GM23338 (cell line): ENCODE measurements at regions not wholly inside any gene's neighbourhood (a gene's known extent, or its start where the extent isn't known, plus 50 kb on each side); places are given as distances from the start of the nearest gene placed in this dataset.
A peak's percentile ranks its signal among the peaks of the same experiment; 100 is the strongest.
"Not testable (repeated sequence)": the region's sequence is repeated elsewhere in the genome, so short reads cannot be mapped to it uniquely, and the experiment has no call there.

Experiments used
- ATAC-seq: fragments of 200-7000 bp; cut with Tn5 transposase; 3 replicates; pipeline ENCODE4 v1.9.1; 2020
- DNase-seq: peaks from one replicate; pipeline ENCODE4 v3.0.0-alpha.2; 2015; ENCODE audit warnings: low spot score
- H2AFZ ChIP-seq: fragments of 200-600 bp; sonication (generic); 2 replicates; pipeline ENCODE4 v1.8.0; 2016; ENCODE audit warnings: antibody characterized with exemption, mild to moderate bottlenecking, moderate library complexity
- H3F3A ChIP-seq: fragments of 200-600 bp; sonication (generic); replicated peaks from 2 replicates; pipeline ENCODE4 v1.8.0; 2017; ENCODE audit warnings: antibody characterized with exemption, mixed run types, low read depth
- H3K27ac ChIP-seq: fragments of 200-600 bp; sonication (generic); 2 replicates; pipeline ENCODE4 v1.6.1; 2016; ENCODE audit warnings: low read depth
- H3K27me3 ChIP-seq: fragments of 200-600 bp; sonication (generic); 2 replicates; pipeline ENCODE4 v1.8.0; 2016; ENCODE audit warnings: mild to moderate bottlenecking, mixed run types, moderate library complexity; ENCODE audit not compliant: insufficient read depth
- H3K36me3 ChIP-seq: fragments of 200-600 bp; sonication (generic); 2 replicates; pipeline ENCODE4 v1.8.0; 2016; ENCODE audit warnings: mild to moderate bottlenecking; ENCODE audit not compliant: insufficient read depth
- H3K4me1 ChIP-seq: fragments of 200-600 bp; sonication (generic); 2 replicates; pipeline ENCODE4 v1.8.0; 2016; ENCODE audit warnings: mild to moderate bottlenecking, moderate library complexity; ENCODE audit not compliant: insufficient read depth
- H3K4me2 ChIP-seq: fragments of 200-600 bp; sonication (generic); 2 replicates; pipeline ENCODE4 v1.7.1; 2017; ENCODE audit warnings: mixed run types
- H3K4me3 ChIP-seq: fragments of 200-600 bp; sonication (generic); 2 replicates; pipeline ENCODE4 v1.6.1; 2016; ENCODE audit warnings: mixed run types
- H3K79me2 ChIP-seq: fragments of 200-600 bp; sonication (generic); replicated peaks from 2 replicates; pipeline ENCODE4 v1.8.0; 2017; ENCODE audit warnings: mild to moderate bottlenecking; ENCODE audit not compliant: insufficient read depth
- H3K9me2 ChIP-seq: fragments of 200-600 bp; sonication (generic); 2 replicates; pipeline ENCODE4 v1.8.0; 2017; ENCODE audit not compliant: insufficient read depth
- H4K20me1 ChIP-seq: fragments of 200-600 bp; sonication (generic); replicated peaks from 2 replicates; pipeline ENCODE4 v1.8.0; 2017; ENCODE audit warnings: mild to moderate bottlenecking; ENCODE audit not compliant: insufficient read depth
- H3K27ac Mint-ChIP-seq: 2 replicates; pipeline ENCODE4 v1.8.0; 2020; ENCODE audit warnings: inconsistent platforms, mild to moderate bottlenecking, moderate library complexity, mixed read lengths
- H3K27me3 Mint-ChIP-seq: 3 replicates; pipeline ENCODE4 v1.8.0; 2022; ENCODE audit warnings: low read depth, mild to moderate bottlenecking, moderate library complexity, mixed read lengths, inconsistent platforms; ENCODE audit not compliant: insufficient read depth, poor library complexity
- H3K36me3 Mint-ChIP-seq: 3 replicates; pipeline ENCODE4 v1.8.0; 2021; ENCODE audit warnings: low read depth, mild to moderate bottlenecking, inconsistent platforms, moderate library complexity, mixed read lengths
- H3K4me1 Mint-ChIP-seq: 3 replicates; pipeline ENCODE4 v1.8.0; 2020; ENCODE audit warnings: mild to moderate bottlenecking, inconsistent platforms, mixed read lengths
- H3K4me3 Mint-ChIP-seq: 3 replicates; pipeline ENCODE4 v1.8.0; 2021; ENCODE audit warnings: moderate library complexity, mild to moderate bottlenecking, inconsistent platforms, mixed read lengths
- H3K9me3 Mint-ChIP-seq: 3 replicates; pipeline ENCODE4 v1.8.0; 2020; ENCODE audit warnings: moderate library complexity, mild to moderate bottlenecking, inconsistent platforms, mixed read lengths
- CTCF ChIP-seq, 2 experiments: fragments of 200-600 bp in 1 of 2; sonication (generic) in 1 of 2; conservative IDR thresholded peaks; 2 replicates each; pipeline versions ENCODE4 v1.5.1 to v1.6.1; 2016 to 2017; ENCODE audit warnings: antibody characterized with exemption in 2 of 2, low read depth in 2 of 2, mild to moderate bottlenecking in 2 of 2, moderate library complexity in 1 of 2
- ETS1 ChIP-seq: IDR thresholded peaks from 2 replicates; pipeline ENCODE4 v1.6.1; 2016; ENCODE audit warnings: antibody characterized with exemption
- EZH2 ChIP-seq: fragments of 200-600 bp; sonication (generic); IDR thresholded peaks from one replicate; pipeline ENCODE4 v1.8.0; 2017; ENCODE audit warnings: antibody characterized with exemption, mild to moderate bottlenecking, low read depth; ENCODE audit not compliant: unreplicated experiment
- EZH2phosphoT487 ChIP-seq: fragments of 200-600 bp; sonication (generic); IDR thresholded peaks from one replicate; pipeline ENCODE4 v1.8.1; 2018; ENCODE audit warnings: antibody characterized with exemption; ENCODE audit not compliant: unreplicated experiment
- JUNB ChIP-seq: IDR thresholded peaks from one replicate; pipeline ENCODE4 v1.6.1; 2016; ENCODE audit warnings: antibody characterized with exemption; ENCODE audit not compliant: unreplicated experiment
- POLR2AphosphoS5 ChIP-seq: IDR thresholded peaks from 2 replicates; pipeline ENCODE4 v1.6.1; 2016; ENCODE audit warnings: antibody characterized with exemption, low read depth
- ZNF114 ChIP-seq: fragments of 250-450 bp; sonication (Bioruptor Pico); IDR thresholded peaks from 2 replicates; pipeline ENCODE4 v1.5.0; 2020; ENCODE audit warnings: mild to moderate bottlenecking, moderate library complexity
- ZNF331 ChIP-seq: fragments of 250-450 bp; sonication (Bioruptor Pico); IDR thresholded peaks from 2 replicates; pipeline ENCODE4 v1.5.0; 2020; ENCODE audit warnings: low read depth, mild to moderate bottlenecking, moderate library complexity

GRCh38 chr9:31912636-31913035 lies 471.8 kb upstream of the ACO1 start (continued):
- no peak for TF ChIP-seq EZH2phosphoT487
- TF ChIP-seq EZH2 = no peak
- no peak for TF ChIP-seq ZNF331 (CRISPR knock-in tag)
- TF ChIP-seq ZNF114 = no peak
- TF ChIP-seq JUNB = no peak

- Mint-ChIP-seq H3K27ac (0 out of 2 replicates have a peak overlapping the region, but pooled peaks have one; percentile 31), H3K36me3 (no peaks in the 10 kb centered on the region), H3K9me3 (no peaks in the 10 kb centered on the region), H3K4me1 (peaks cover 24% of the 10 kb centered on the region), H3K4me3 (no peak overlapping the region), H3K27me3 (no peaks in the 10 kb centered on the region)
- TF ChIP-seq CTCF (conservative IDR thresholded peaks at IDR 0.05; ENCODE audit: low read depth in 2 of 2) (peak; percentile 42 to 71), ETS1 (no peak), POLR2AphosphoS5 (no peak)
- Histone ChIP-seq H3K36me3 (no peaks in the 10 kb centered on the region), H3K9me2 (no peaks in the 10 kb centered on the region), H3K79me2 (no peaks in the 10 kb centered on the region), H3F3A (no peaks in the 10 kb centered on the region), H3K4me3 (no peak overlapping the region), H3K27me3 (no peaks in the 10 kb centered on the region), H3K4me1 (peaks cover 23% of the 10 kb centered on the region; the same call in 1 of the 2 replicates), H3K4me2 (no peak overlapping the region), H2AFZ (no peak overlapping the region), H3K27ac (no peak overlapping the region), H4K20me1 (no peaks in the 10 kb centered on the region)
- DNase-seq (peak; percentile 70), ATAC-seq (peak; percentile 92)
These were observed 467.7 kb upstream of the ACO1 start for GRCh38 chr9:31916591-31917241.

- H3K4me1 Mint-ChIP-seq, H4K20me1 ChIP-seq, H3K79me2 ChIP-seq, H3K27me3 Mint-ChIP-seq, H3K4me3 Mint-ChIP-seq, H3K27ac Mint-ChIP-seq, H2AFZ ChIP-seq, H3K27ac ChIP-seq, DNase-seq, H3K4me2 ChIP-seq, H3K9me2 ChIP-seq, H3F3A ChIP-seq, H3K4me1 ChIP-seq, H3K27me3 ChIP-seq, H3K4me3 ChIP-seq, ATAC-seq: not testable (repeated sequence)
- 0 out of 2 replicates have a peak, but pooled peaks cover 11% of the 10 kb centered on the region for H3K36me3 ChIP-seq
- H3K9me3 Mint-ChIP-seq = peaks cover 58% of the 10 kb centered on the region
- peaks cover 43% of the 10 kb centered on the region for H3K36me3 Mint-ChIP-seq
These were observed 446.7 kb upstream of the ACO1 start for GRCh38 chr9:31937737-31938136.
